ENCODE measurements at regions not wholly inside any gene's neighbourhood (a gene's known extent, or its start where the extent isn't known, plus 50 kb on each side); places are given as distances from the start of the nearest gene placed in this dataset.

- no peaks in the 10 kb centered on the region for H3K36me3 ChIP-seq (ENCODE audit: insufficient read depth, low read length)
- no peaks in the 10 kb centered on the region for H3K4me1 ChIP-seq (ENCODE audit: insufficient read depth, low read length)
- peak; percentile 2 for TF ChIP-seq CTCF (IDR thresholded peaks at IDR 0.05; ENCODE audit: borderline replicate concordance, extremely low read depth, low read length, poor library complexity, severe bottlenecking)
- TF ChIP-seq EZH2 (IDR thresholded peaks at IDR 0.05; ENCODE audit: borderline replicate concordance, low read depth, low read length, severe bottlenecking), result no peak
- H3K9me3 ChIP-seq (ENCODE audit: insufficient read depth, low read length, severe bottlenecking), result peaks cover 3% of the 10 kb centered on the region
- DNase-seq (no peak), ATAC-seq (ENCODE audit: insufficient read depth, low read depth) (no peak)
- H3K27me3 ChIP-seq (ENCODE audit: insufficient read depth, low read length, poor library complexity), result no peaks in the 10 kb centered on the region
- H3K27ac ChIP-seq (ENCODE audit: low read length), result no peak overlapping the region
- no peak overlapping the region for H3K9ac ChIP-seq (ENCODE audit: low read depth, low read length)
- no peaks in the 10 kb centered on the region for H3K79me2 ChIP-seq (ENCODE audit: insufficient read depth, low read length)
- H2AFZ ChIP-seq (ENCODE audit: low read depth, low read length), result no peak overlapping the region
- no peak overlapping the region for H3K4me2 ChIP-seq (ENCODE audit: insufficient read depth, low read length)
- H4K20me1 ChIP-seq (ENCODE audit: insufficient read depth, low read length), result no peaks in the 10 kb centered on the region
- H3K4me3 ChIP-seq (ENCODE audit: low read depth in 1 of 2, low read length in 2 of 2), result no peak overlapping the region
Observed at GRCh38 chr18:28485210-28485801, 308.4 kb upstream of the CDH2 start.

GRCh38 chr18:28478531-28478930, 301.6 kb upstream of the CDH2 start:
- Histone ChIP-seq H3K4me1 (ENCODE audit: insufficient read depth, low read length) (no peaks in the 10 kb centered on the region), H2AFZ (ENCODE audit: low read depth, low read length) (no peak overlapping the region), H3K79me2 (ENCODE audit: insufficient read depth, low read length) (no peaks in the 10 kb centered on the region), H3K9me3 (ENCODE audit: insufficient read depth, low read length, severe bottlenecking) (peaks cover 10% of the 10 kb centered on the region), H3K36me3 (ENCODE audit: insufficient read depth, low read length) (no peaks in the 10 kb centered on the region), H3K4me2 (ENCODE audit: insufficient read depth, low read length) (no peak overlapping the region), H3K27ac (ENCODE audit: low read length) (no peak overlapping the region), H3K4me3 (ENCODE audit: low read depth in 1 of 2, low read length in 2 of 2) (no peak overlapping the region), H4K20me1 (ENCODE audit: insufficient read depth, low read length) (no peaks in the 10 kb centered on the region), H3K9ac (ENCODE audit: low read depth, low read length) (no peak overlapping the region), H3K27me3 (ENCODE audit: insufficient read depth, low read length, poor library complexity) (no peaks in the 10 kb centered on the region)
- DNase-seq (no peak), ATAC-seq (ENCODE audit: insufficient read depth, low read depth) (no peak)
- TF ChIP-seq EZH2 (IDR thresholded peaks at IDR 0.05; ENCODE audit: borderline replicate concordance, low read depth, low read length, severe bottlenecking), result no peak

- no peak overlapping the region for H3K4me2 ChIP-seq (ENCODE audit: insufficient read depth, low read length)
- H4K20me1 ChIP-seq (ENCODE audit: insufficient read depth, low read length), result no peaks in the 10 kb centered on the region
- no peaks in the 10 kb centered on the region for H3K79me2 ChIP-seq (ENCODE audit: insufficient read depth, low read length)
- peaks cover 7% of the 10 kb centered on the region for H3K9me3 ChIP-seq (ENCODE audit: insufficient read depth, low read length, severe bottlenecking)
- H2AFZ ChIP-seq (ENCODE audit: low read depth, low read length), result no peak overlapping the region
- ATAC-seq (ENCODE audit: insufficient read depth, low read depth) (no peak), DNase-seq (no peak)
- no peaks in the 10 kb centered on the region for H3K27me3 ChIP-seq (ENCODE audit: insufficient read depth, low read length, poor library complexity)
- H3K4me1 ChIP-seq (ENCODE audit: insufficient read depth, low read length), result no peaks in the 10 kb centered on the region
- no peak overlapping the region for H3K27ac ChIP-seq (ENCODE audit: low read length)
- H3K4me3 ChIP-seq (ENCODE audit: low read depth in 1 of 2, low read length in 2 of 2), result no peak overlapping the region
- TF ChIP-seq EZH2 (IDR thresholded peaks at IDR 0.05; ENCODE audit: borderline replicate concordance, low read depth, low read length, severe bottlenecking) (no peak), CTCF (IDR thresholded peaks at IDR 0.05; ENCODE audit: borderline replicate concordance, extremely low read depth, low read length, poor library complexity, severe bottlenecking) (no peak)
- no peak overlapping the region for H3K9ac ChIP-seq (ENCODE audit: low read depth, low read length)
- H3K36me3 ChIP-seq (ENCODE audit: insufficient read depth, low read length), result no peaks in the 10 kb centered on the region
Observed at GRCh38 chr18:28476302-28476701, 299.4 kb upstream of the CDH2 start.

- TF ChIP-seq EZH2 (IDR thresholded peaks at IDR 0.05; ENCODE audit: borderline replicate concordance, low read depth, low read length, severe bottlenecking) (no peak), CTCF (IDR thresholded peaks at IDR 0.05; ENCODE audit: borderline replicate concordance, extremely low read depth, low read length, poor library complexity, severe bottlenecking) (no peak)
Observed at GRCh38 chr18:28469946-28470345, 293.0 kb upstream of the CDH2 start.

More at GRCh38 chr18:28469946-28470345, 293.0 kb upstream of the CDH2 start:
- no peaks in the 10 kb centered on the region for H3K4me1 ChIP-seq (ENCODE audit: insufficient read depth, low read length)
- DNase-seq (no peak), ATAC-seq (ENCODE audit: insufficient read depth, low read depth) (no peak)
- no peaks in the 10 kb centered on the region for H4K20me1 ChIP-seq (ENCODE audit: insufficient read depth, low read length)
- no peak overlapping the region for H3K4me2 ChIP-seq (ENCODE audit: insufficient read depth, low read length)
- no peak overlapping the region for H2AFZ ChIP-seq (ENCODE audit: low read depth, low read length)
- H3K79me2 ChIP-seq (ENCODE audit: insufficient read depth, low read length), result no peaks in the 10 kb centered on the region
- H3K27ac ChIP-seq (ENCODE audit: low read length), result no peak overlapping the region
- peaks cover 5% of the 10 kb centered on the region for H3K9me3 ChIP-seq (ENCODE audit: insufficient read depth, low read length, severe bottlenecking)
- no peaks in the 10 kb centered on the region for H3K36me3 ChIP-seq (ENCODE audit: insufficient read depth, low read length)
- H3K9ac ChIP-seq (ENCODE audit: low read depth, low read length), result no peak overlapping the region
- no peaks in the 10 kb centered on the region for H3K27me3 ChIP-seq (ENCODE audit: insufficient read depth, low read length, poor library complexity)
- H3K4me3 ChIP-seq (ENCODE audit: low read depth in 1 of 2, low read length in 2 of 2), result no peak overlapping the region
